CD14-positive monocyte (primary cell): ENCODE measurements at regions not wholly inside any gene's neighbourhood (a gene's known extent, or its start where the extent isn't known, plus 50 kb on each side); places are given as distances from the start of the nearest gene placed in this dataset.

Experiments
- DNase-seq, 3 donors: peaks; one replicate each; pipeline ENCODE4 v3.0.0-alpha.2; 2011 to 2022
- H2AFZ ChIP-seq: 2 replicates; pipeline ENCODE4 v1.6.0; 2012; ENCODE audit warnings: mild to moderate bottlenecking, low read depth, low read length, inconsistent platforms; ENCODE audit not compliant: insufficient read depth, poor library complexity, severe bottlenecking
- H3K27ac ChIP-seq, 2 donors: 1 replicate in 1 of 2; 2 replicates in 1 of 2; pipeline ENCODE4 v1.5.1; 2012 to 2013; ENCODE audit warnings: low read length in 2 of 2, control low read depth in 1 of 2, inconsistent platforms in 1 of 2, low read depth in 1 of 2, mild to moderate bottlenecking in 1 of 2
- H3K27me3 ChIP-seq, 2 donors: one replicate each; pipeline versions ENCODE4 v1.6.0 to v1.6.1; 2011 to 2013; ENCODE audit warnings: low read length in 2 of 2; ENCODE audit not compliant: control insufficient read depth in 2 of 2, insufficient read depth in 2 of 2
- H3K36me3 ChIP-seq, 2 donors: replicated peaks in 1 of 2; 1 replicate in 1 of 2; 2 replicates in 1 of 2; pipeline versions ENCODE4 v1.5.1 to v1.6.1; 2012 to 2013; ENCODE audit warnings: low read length in 2 of 2, control low read depth in 1 of 2, inconsistent platforms in 1 of 2, mild to moderate bottlenecking in 1 of 2; ENCODE audit not compliant: insufficient read depth in 2 of 2, control insufficient read depth in 1 of 2
- H3K4me1 ChIP-seq, 2 donors: 1 replicate in 1 of 2; 2 replicates in 1 of 2; pipeline versions ENCODE4 v1.5.1 to v1.6.1; 2012 to 2013; ENCODE audit warnings: low read length in 2 of 2, control low read depth in 1 of 2, inconsistent platforms in 1 of 2, mild to moderate bottlenecking in 1 of 2, moderate library complexity in 1 of 2; ENCODE audit not compliant: insufficient read depth in 2 of 2, control insufficient read depth in 1 of 2
- H3K4me2 ChIP-seq: replicated peaks from 2 replicates; pipeline ENCODE3; 2012; ENCODE audit warnings: low read length, moderate library complexity, mild to moderate bottlenecking; ENCODE audit not compliant: poor library complexity, severe bottlenecking; ENCODE audit errors: extremely low read depth
- H3K4me3 ChIP-seq, 3 experiments: fragments of 200-600 bp in 1 of 3; sonication (generic) in 1 of 3; replicated peaks in 1 of 3; 1 replicate in 2 of 3; 2 replicates in 1 of 3; pipeline ENCODE4 v1.5.1; 2011 to 2013; ENCODE audit warnings: low read length in 3 of 3, mild to moderate bottlenecking in 3 of 3, control low read depth in 2 of 3, low read depth in 2 of 3, inconsistent platforms in 1 of 3, moderate library complexity in 1 of 3
- H3K79me2 ChIP-seq: 2 replicates; pipeline ENCODE4 v1.6.0; 2012; ENCODE audit warnings: mild to moderate bottlenecking, control low read depth, inconsistent platforms, low read length, moderate library complexity; ENCODE audit not compliant: insufficient read depth
- H3K9ac ChIP-seq: 2 replicates; pipeline ENCODE4 v1.6.0; 2017; ENCODE audit warnings: low read length, mild to moderate bottlenecking; ENCODE audit not compliant: insufficient read depth, poor library complexity, severe bottlenecking
- H3K9me3 ChIP-seq, 2 donors: replicated peaks in 1 of 2; 1 replicate in 1 of 2; 2 replicates in 1 of 2; pipeline versions ENCODE4 v1.5.1 to v1.6.1; 2012 to 2013; ENCODE audit warnings: low read length in 2 of 2, control low read depth in 1 of 2; ENCODE audit not compliant: control insufficient read depth in 1 of 2, insufficient read depth in 1 of 2
- H4K20me1 ChIP-seq: 2 replicates; pipeline ENCODE4 v1.6.0; 2012; ENCODE audit warnings: mild to moderate bottlenecking, low read length, control low read depth, moderate library complexity; ENCODE audit not compliant: insufficient read depth
- H3K27ac Mint-ChIP-seq, 7 donors: one replicate each; pipeline ENCODE4 v1.8.0; 2020; ENCODE audit warnings: mild to moderate bottlenecking in 7 of 7, mixed read lengths in 7 of 7, moderate library complexity in 6 of 7, inconsistent platforms in 2 of 7
- H3K27me3 Mint-ChIP-seq, 3 donors: one replicate each; pipeline ENCODE4 v1.8.0; 2021 to 2022; ENCODE audit warnings: low read depth in 3 of 3, mild to moderate bottlenecking in 3 of 3, mixed read lengths in 3 of 3, moderate library complexity in 3 of 3, inconsistent platforms in 1 of 3
- H3K36me3 Mint-ChIP-seq, 2 donors: one replicate each; pipeline ENCODE4 v1.8.0; 2020; ENCODE audit warnings: mixed read lengths in 2 of 2, inconsistent platforms in 1 of 2, mild to moderate bottlenecking in 1 of 2
- H3K4me1 Mint-ChIP-seq: one replicate; pipeline ENCODE4 v1.8.0; 2020; ENCODE audit warnings: mild to moderate bottlenecking, mixed read lengths
- H3K4me3 Mint-ChIP-seq, 2 donors: one replicate each; pipeline ENCODE4 v1.8.0; 2020; ENCODE audit warnings: mild to moderate bottlenecking in 2 of 2, mixed read lengths in 2 of 2, moderate library complexity in 1 of 2
- H3K9me3 Mint-ChIP-seq, 7 donors: one replicate each; pipeline ENCODE4 v1.8.0; 2020 to 2022; ENCODE audit warnings: mixed read lengths in 7 of 7, mild to moderate bottlenecking in 6 of 7, moderate library complexity in 6 of 7, inconsistent platforms in 2 of 7
- WGBS: methylation state at CpG from one replicate; pipeline ENCODE4 v1.1.5; 2013; ENCODE audit warnings: missing lambda C conversion rate; ENCODE audit not compliant: insufficient coverage; 5-methylcytosine and 5-hydroxymethylcytosine counted together
- intact Hi-C, 2 donors: fragments of 100-400 bp; cut with micrococcal nuclease; formaldehyde crosslinking; loops; one replicate each; pipeline versions ENCODE4 v1.15.0 to v1.15.1; 2023
- TF ChIP-seq, protein P1 (sequence below): fragments of 200-600 bp; IDR thresholded peaks from one replicate; pipeline ENCODE4 v1.8.0; 2022; ENCODE audit warnings: antibody characterized with exemption, mild to moderate bottlenecking

DNA sequence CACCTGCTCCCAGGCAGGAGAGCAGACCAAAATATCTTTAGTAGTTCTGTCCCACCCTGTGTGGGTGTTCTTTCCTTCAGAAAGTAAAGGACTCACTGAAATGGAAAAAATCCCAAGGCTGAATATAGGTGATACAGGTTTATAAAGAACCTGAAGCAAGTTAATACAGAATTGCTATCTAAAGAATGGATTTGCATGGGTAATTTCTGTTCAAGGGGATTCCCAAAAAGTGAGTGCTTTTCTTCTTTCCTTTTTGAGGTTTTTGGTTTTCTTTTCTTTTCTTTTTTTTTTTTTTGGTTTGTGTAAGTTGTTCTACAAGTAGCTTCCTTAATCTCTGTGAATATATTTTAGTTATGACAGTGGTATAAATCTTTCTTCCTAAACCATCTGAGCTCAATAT, 560.7 kb upstream of the BOD1L1 start:
- Histone ChIP-seq H4K20me1 (no peaks in the 10 kb centered on the region), H3K27ac (no peak overlapping the region), H3K9me3 (no peaks in the 10 kb centered on the region), H3K4me3 (no peak overlapping the region), H3K4me1 (no peaks in the 10 kb centered on the region), H3K36me3 (no peaks in the 10 kb centered on the region), H3K9ac (no peak overlapping the region), H2AFZ (no peak overlapping the region), H3K79me2 (no peaks in the 10 kb centered on the region), H3K27me3 (no peaks in the 10 kb centered on the region), H3K4me2 (no peak overlapping the region)
- H3K27ac Mint-ChIP-seq, result no peak overlapping the region
- peaks cover 0 to 3% (median 2%) of the 10 kb centered on the region in 3 donors for H3K27me3 Mint-ChIP-seq
- no peaks in the 10 kb centered on the region for H3K36me3 Mint-ChIP-seq
- no peak overlapping the region for H3K4me3 Mint-ChIP-seq
- no peak for DNase-seq
- intact Hi-C loops, result no loop called here
- H3K9me3 Mint-ChIP-seq, result peaks cover 0 to 6% (median 0%) of the 10 kb centered on the region in 7 donors
- peaks cover 5% of the 10 kb centered on the region for H3K4me1 Mint-ChIP-seq
- TF ChIP-seq, protein P1, sequence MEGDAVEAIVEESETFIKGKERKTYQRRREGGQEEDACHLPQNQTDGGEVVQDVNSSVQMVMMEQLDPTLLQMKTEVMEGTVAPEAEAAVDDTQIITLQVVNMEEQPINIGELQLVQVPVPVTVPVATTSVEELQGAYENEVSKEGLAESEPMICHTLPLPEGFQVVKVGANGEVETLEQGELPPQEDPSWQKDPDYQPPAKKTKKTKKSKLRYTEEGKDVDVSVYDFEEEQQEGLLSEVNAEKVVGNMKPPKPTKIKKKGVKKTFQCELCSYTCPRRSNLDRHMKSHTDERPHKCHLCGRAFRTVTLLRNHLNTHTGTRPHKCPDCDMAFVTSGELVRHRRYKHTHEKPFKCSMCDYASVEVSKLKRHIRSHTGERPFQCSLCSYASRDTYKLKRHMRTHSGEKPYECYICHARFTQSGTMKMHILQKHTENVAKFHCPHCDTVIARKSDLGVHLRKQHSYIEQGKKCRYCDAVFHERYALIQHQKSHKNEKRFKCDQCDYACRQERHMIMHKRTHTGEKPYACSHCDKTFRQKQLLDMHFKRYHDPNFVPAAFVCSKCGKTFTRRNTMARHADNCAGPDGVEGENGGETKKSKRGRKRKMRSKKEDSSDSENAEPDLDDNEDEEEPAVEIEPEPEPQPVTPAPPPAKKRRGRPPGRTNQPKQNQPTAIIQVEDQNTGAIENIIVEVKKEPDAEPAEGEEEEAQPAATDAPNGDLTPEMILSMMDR, result no peak

- TF ChIP-seq, protein P1, result no peak
- Histone ChIP-seq H3K4me1 (no peaks in the 10 kb centered on the region), H3K4me3 (no peak overlapping the region), H3K4me2 (no peak overlapping the region), H4K20me1 (no peaks in the 10 kb centered on the region), H3K79me2 (no peaks in the 10 kb centered on the region), H3K9me3 (no peaks in the 10 kb centered on the region), H2AFZ (no peak overlapping the region), H3K36me3 (no peaks in the 10 kb centered on the region), H3K27me3 (no peaks in the 10 kb centered on the region), H3K9ac (no peak overlapping the region), H3K27ac (no peak overlapping the region)
- H3K9me3 Mint-ChIP-seq, result peaks cover 0 to 6% (median 0%) of the 10 kb centered on the region in 7 donors
- H3K27ac Mint-ChIP-seq, result no peak overlapping the region
- DNase-seq, result no peak
- intact Hi-C loops, result no loop called here
- no peak overlapping the region for H3K4me3 Mint-ChIP-seq
- no peaks in the 10 kb centered on the region for H3K36me3 Mint-ChIP-seq
- no peaks in the 10 kb centered on the region for H3K4me1 Mint-ChIP-seq
- no peaks in the 10 kb centered on the region for H3K27me3 Mint-ChIP-seq
- WGBS, result no CpG with 5 or more reads among the region's 1 CpG
Observed at GRCh38 chr4:14193601-14194000, 566.1 kb upstream of the BOD1L1 start.
